Subcutaneous abdominal adipose tissue (tissue), 5 donors: ENCODE measurements at regions not wholly inside any gene's neighbourhood (a gene's known extent, or its start where the extent isn't known, plus 50 kb on each side); places are given as distances from the start of the nearest gene placed in this dataset.

Experiments
- H3K27ac ChIP-seq: one replicate; pipeline ENCODE4 v1.7.0; 2013; ENCODE audit warnings: low read depth, mild to moderate bottlenecking, inconsistent platforms, low read length, moderate library complexity
- H3K27me3 ChIP-seq, 5 donors: one replicate each; pipeline ENCODE4 v1.7.0; 2013; ENCODE audit warnings: low read length in 5 of 5, inconsistent platforms in 1 of 5; ENCODE audit not compliant: control insufficient read depth in 5 of 5, insufficient read depth in 4 of 5
- H3K36me3 ChIP-seq, 5 donors: one replicate each; pipeline ENCODE4 v1.7.0; 2013; ENCODE audit warnings: low read length in 5 of 5; ENCODE audit not compliant: control insufficient read depth in 5 of 5, insufficient read depth in 5 of 5
- H3K4me1 ChIP-seq, 5 donors: one replicate each; pipeline ENCODE4 v1.7.0; 2013; ENCODE audit warnings: low read length in 5 of 5, mild to moderate bottlenecking in 3 of 5, moderate library complexity in 1 of 5; ENCODE audit not compliant: control insufficient read depth in 5 of 5, insufficient read depth in 5 of 5
- H3K4me3 ChIP-seq, 5 donors: one replicate each; pipeline ENCODE4 v1.7.0; 2013; ENCODE audit warnings: low read length in 5 of 5, low read depth in 1 of 5
- H3K9ac ChIP-seq, 5 donors: one replicate each; pipeline ENCODE4 v1.7.0; 2013; ENCODE audit warnings: low read length in 5 of 5, mild to moderate bottlenecking in 4 of 5, moderate library complexity in 3 of 5
- H3K9me3 ChIP-seq, 5 donors: one replicate each; pipeline ENCODE4 v1.7.0; 2013; ENCODE audit warnings: low read length in 5 of 5; ENCODE audit not compliant: control insufficient read depth in 5 of 5
- donor health status: healthy.
- donor health status: healthy.
- donor health status: healthy.
- donor health status: healthy.
- donor health status: healthy.

GRCh38 chr10:121414366-121415062, 183.7 kb downstream of the FGFR2 start:
- H3K4me1 ChIP-seq: no peaks in the 10 kb centered on the region
- H3K27me3 ChIP-seq: peaks cover 0 to 2% (median 0%) of the 10 kb centered on the region in 5 donors
- H3K9ac ChIP-seq: no peak overlapping the region
- no peaks in the 10 kb centered on the region for H3K36me3 ChIP-seq
- H3K4me3 ChIP-seq: no peak overlapping the region
- H3K9me3 ChIP-seq: no peaks in the 10 kb centered on the region
- H3K27ac ChIP-seq: no peak overlapping the region

GRCh38 chr10:121415063-121415399, 183.2 kb downstream of the FGFR2 start:
- Histone ChIP-seq H3K9me3 (no peaks in the 10 kb centered on the region), H3K9ac (no peak overlapping the region), H3K4me3 (no peak overlapping the region), H3K27ac (no peak overlapping the region), H3K27me3 (peaks cover 0 to 2% (median 0%) of the 10 kb centered on the region in 5 donors), H3K4me1 (no peaks in the 10 kb centered on the region), H3K36me3 (no peaks in the 10 kb centered on the region)

GRCh38 chr10:121416071-121416470, 182.2 kb downstream of the FGFR2 start:
- Histone ChIP-seq H3K36me3 (no peaks in the 10 kb centered on the region), H3K27me3 (peaks cover 0 to 2% (median 0%) of the 10 kb centered on the region in 5 donors), H3K9ac (no peak overlapping the region), H3K4me1 (no peaks in the 10 kb centered on the region), H3K27ac (no peak overlapping the region), H3K4me3 (no peak overlapping the region), H3K9me3 (no peaks in the 10 kb centered on the region)

- Histone ChIP-seq H3K36me3 (no peaks in the 10 kb centered on the region), H3K27ac (no peak overlapping the region), H3K27me3 (no peaks in the 10 kb centered on the region), H3K9me3 (no peaks in the 10 kb centered on the region), H3K9ac (no peak overlapping the region), H3K4me3 (no peak overlapping the region), H3K4me1 (no peaks in the 10 kb centered on the region)
Observed at GRCh38 chr10:121417298-121417697, 180.9 kb downstream of the FGFR2 start.

- Histone ChIP-seq H3K27ac (no peak overlapping the region), H3K9ac (no peak overlapping the region), H3K9me3 (no peaks in the 10 kb centered on the region), H3K27me3 (no peaks in the 10 kb centered on the region), H3K36me3 (no peaks in the 10 kb centered on the region), H3K4me1 (no peaks in the 10 kb centered on the region), H3K4me3 (no peak overlapping the region)
Observed at GRCh38 chr10:121418126-121418777, 180.0 kb downstream of the FGFR2 start.

- no peaks in the 10 kb centered on the region for H3K4me1 ChIP-seq
- no peak overlapping the region for H3K4me3 ChIP-seq
- H3K36me3 ChIP-seq: no peaks in the 10 kb centered on the region
- no peak overlapping the region for H3K27ac ChIP-seq
- no peak overlapping the region for H3K9ac ChIP-seq
- no peaks in the 10 kb centered on the region for H3K27me3 ChIP-seq
- H3K9me3 ChIP-seq: no peaks in the 10 kb centered on the region
Observed at GRCh38 chr10:121420006-121420405, 178.2 kb downstream of the FGFR2 start.

- H3K27ac ChIP-seq: no peak overlapping the region
- H3K36me3 ChIP-seq: no peaks in the 10 kb centered on the region
- no peak overlapping the region for H3K9ac ChIP-seq
- H3K9me3 ChIP-seq: no peaks in the 10 kb centered on the region
- no peaks in the 10 kb centered on the region for H3K4me1 ChIP-seq
- H3K27me3 ChIP-seq: no peaks in the 10 kb centered on the region
- no peak overlapping the region for H3K4me3 ChIP-seq
Observed at GRCh38 chr10:121422096-121422495, 176.1 kb downstream of the FGFR2 start.

- Histone ChIP-seq H3K27me3 (no peaks in the 10 kb centered on the region), H3K4me1 (no peaks in the 10 kb centered on the region), H3K9ac (no peak overlapping the region), H3K36me3 (no peaks in the 10 kb centered on the region), H3K4me3 (no peak overlapping the region), H3K27ac (no peak overlapping the region), H3K9me3 (no peaks in the 10 kb centered on the region)
Observed at GRCh38 chr10:121425623-121426022, 172.6 kb downstream of the FGFR2 start.

GRCh38 chr10:121426307-121426706, 171.9 kb downstream of the FGFR2 start:
- Histone ChIP-seq H3K4me3 (no peak overlapping the region), H3K9me3 (no peaks in the 10 kb centered on the region), H3K36me3 (no peaks in the 10 kb centered on the region), H3K9ac (no peak overlapping the region), H3K27ac (no peak overlapping the region), H3K4me1 (no peaks in the 10 kb centered on the region), H3K27me3 (no peaks in the 10 kb centered on the region)
